GM12878 (cell line): ENCODE measurements at regions not wholly inside any gene's neighbourhood (a gene's known extent, or its start where the extent isn't known, plus 50 kb on each side); places are given as distances from the start of the nearest gene placed in this dataset.

Experiments
- ATAC-seq: fragments of 200-7000 bp; cut with Tn5 transposase; 3 replicates; pipeline ENCODE4 v1.9.1; 2020; ENCODE audit warnings: mild to moderate bottlenecking, moderate library complexity
- BruUV-seq: library from RNA; stranded (reverse); fragments of 400-500 nt; replicated peaks from 2 replicates; lab custom pipeline; 2021; lab: Mats Ljungman, UMichigan
- CTCF ChIA-PET: fragments of 300-600 bp; sonication (Branson Sonifier 250); formaldehyde crosslinking; extraction: SDS; loops from one replicate; lab custom pipeline; 2021; ENCODE audit warnings: inconsistent platforms; lab: Yijun Ruan, JAX
- POLR2A ChIA-PET: fragments of 350-600 bp; formaldehyde crosslinking; extraction: SDS; loops from one replicate; lab custom pipeline; 2021; ENCODE audit warnings: inconsistent platforms; lab: Charles Lee
- RAD21 ChIA-PET: fragments of 300-600 bp; sonication (Branson Sonifier 250); formaldehyde crosslinking; loops from one replicate; lab custom pipeline; 2023; ENCODE audit warnings: antibody characterized with exemption; ENCODE audit not compliant: unreplicated experiment; lab: Charles Lee
- SMC1A ChIA-PET: fragments of 300-600 bp; sonication (Branson Sonifier 250); formaldehyde crosslinking; loops from one replicate; lab custom pipeline; 2023; ENCODE audit not compliant: unreplicated experiment, uncharacterized antibody; lab: Charles Lee
- DNase-seq: peaks from one replicate; pipeline ENCODE4 v3.0.0-alpha.2; 2011; ENCODE audit warnings: low read depth, low spot score
- FAIRE-seq: peaks from 3 replicates; lab custom pipeline; 2011; peaks lifted over from hg19 to GRCh38; lab: Jason Lieb, UNC
- H2AFZ ChIP-seq: 2 replicates; pipeline ENCODE4 v1.6.0; 2011; ENCODE audit warnings: low read depth, low read length, control low read depth; ENCODE audit not compliant: control insufficient read depth
- H3K27ac ChIP-seq: 2 replicates; pipeline ENCODE4 v1.5.1; 2011; ENCODE audit warnings: control low read depth; ENCODE audit not compliant: control insufficient read depth, insufficient read depth
- H3K27me3 ChIP-seq, 2 experiments: replicated peaks in 1 of 2; 2 replicates each; pipeline versions ENCODE4 v1.6.0 to v1.6.1; 2011; ENCODE audit warnings: low read length in 1 of 2; ENCODE audit not compliant: control insufficient read depth in 2 of 2, insufficient read depth in 2 of 2
- H3K36me3 ChIP-seq, 2 experiments: 2 replicates each; pipeline ENCODE4 v1.5.1; 2011; ENCODE audit warnings: low read length in 1 of 2; ENCODE audit not compliant: control insufficient read depth in 2 of 2, insufficient read depth in 2 of 2
- H3K4me1 ChIP-seq: 2 replicates; pipeline ENCODE4 v1.6.1; 2011; ENCODE audit warnings: mild to moderate bottlenecking, low read length, moderate library complexity, mixed read lengths; ENCODE audit not compliant: control insufficient read depth, insufficient read depth
- H3K4me2 ChIP-seq: 2 replicates; pipeline ENCODE4 v1.6.0; 2011; ENCODE audit warnings: control low read depth; ENCODE audit not compliant: control insufficient read depth, insufficient read depth
- H3K4me3 ChIP-seq: fragments of 200-600 bp; sonication (generic); 2 replicates; pipeline ENCODE4 v1.5.1; 2016
- H3K79me2 ChIP-seq: 2 replicates; pipeline ENCODE4 v1.6.0; 2011; ENCODE audit warnings: low read length; ENCODE audit not compliant: control insufficient read depth, insufficient read depth
- H3K9ac ChIP-seq: 2 replicates; pipeline ENCODE4 v1.8.0; 2011; ENCODE audit warnings: low read length, control low read depth, mixed read lengths; ENCODE audit not compliant: control insufficient read depth, insufficient read depth
- H3K9me3 ChIP-seq: replicated peaks from 3 replicates; pipeline ENCODE4 v1.5.1; 2011; ENCODE audit warnings: mild to moderate bottlenecking, low read length; ENCODE audit not compliant: control insufficient read depth, insufficient read depth
- H4K20me1 ChIP-seq: 2 replicates; pipeline ENCODE4 v1.6.0; 2011; ENCODE audit not compliant: control insufficient read depth, insufficient read depth
- ATF7 ChIP-seq: fragments of 450-650 bp; IDR thresholded peaks from 2 replicates; pipeline ENCODE4 v1.6.1; 2016; ENCODE audit warnings: low read depth, mild to moderate bottlenecking
- BHLHE40 ChIP-seq, 2 experiments: fragments of 450-650 bp in 1 of 2; IDR thresholded peaks; 2 replicates each; pipeline ENCODE4 v1.6.1; 2011 to 2017; ENCODE audit warnings: low read depth in 2 of 2, borderline replicate concordance in 1 of 2, improper control_type of control experiment in 1 of 2, low read length in 1 of 2, mild to moderate bottlenecking in 1 of 2
- FOXK2 ChIP-seq: fragments of 450-650 bp; IDR thresholded peaks from 2 replicates; pipeline ENCODE4 v1.6.1; 2017; ENCODE audit warnings: mild to moderate bottlenecking, moderate library complexity
- HCFC1 ChIP-seq: fragments of 150-350 bp; IDR thresholded peaks from 2 replicates; pipeline ENCODE4 v1.6.1; 2014; ENCODE audit warnings: low read length
- NR2F1 ChIP-seq: fragments of 450-650 bp; conservative IDR thresholded peaks from 2 replicates; pipeline ENCODE4 v1.6.1; 2017; ENCODE audit warnings: mild to moderate bottlenecking
- POLR2A ChIP-seq: IDR thresholded peaks from 2 replicates; pipeline ENCODE4 v1.6.1; 2011; ENCODE audit warnings: low read depth, mild to moderate bottlenecking, low read length
- SIN3A ChIP-seq: IDR thresholded peaks from 2 replicates; pipeline ENCODE4 v1.6.1; 2012; ENCODE audit warnings: low read depth, low read length, improper control_type of control experiment
- SMARCA5 ChIP-seq: fragments of 450-650 bp; IDR thresholded peaks from 2 replicates; pipeline ENCODE4 v1.6.1; 2017; ENCODE audit warnings: mild to moderate bottlenecking
- SPI1 ChIP-seq: IDR thresholded peaks from 2 replicates; pipeline ENCODE4 v1.6.1; 2011; ENCODE audit warnings: low read depth, mild to moderate bottlenecking, low read length, moderate library complexity, borderline replicate concordance; ENCODE audit not compliant: insufficient read depth
- TBL1XR1 ChIP-seq: IDR thresholded peaks from 2 replicates; pipeline ENCODE4 v1.6.1; 2012; ENCODE audit warnings: low read depth, low read length, improper control_type of control experiment
- ZBTB4 ChIP-seq: fragments of 450-650 bp; formaldehyde crosslinking; IDR thresholded peaks from 2 replicates; pipeline ENCODE4 v1.4.0; 2022; ENCODE audit warnings: mild to moderate bottlenecking, moderate library complexity
- ZNF592 ChIP-seq: fragments of 450-650 bp; IDR thresholded peaks from 2 replicates; pipeline ENCODE4 v1.6.1; 2017; ENCODE audit warnings: mild to moderate bottlenecking, moderate library complexity
- WGBS: methylation state at CpG from one replicate; pipeline ENCODE4 v1.1.6; 2016; ENCODE audit warnings: low lambda C conversion rate; ENCODE audit not compliant: insufficient replicate concordance, insufficient coverage; ENCODE audit errors: missing lambda C conversion rate; 5-methylcytosine and 5-hydroxymethylcytosine counted together
- in situ Hi-C: fragments of 300-500 bp; cut with MboI; formaldehyde crosslinking; loops from 9 replicates; pipeline ENCODE4 v1.14.3; 2018; ENCODE audit warnings: mixed read lengths
- intact Hi-C: fragments of 100-400 bp; cut with micrococcal nuclease; formaldehyde crosslinking; loops from one replicate; pipeline ENCODE4 v1.14.2; 2022; ENCODE audit not compliant: unreplicated experiment
- TF ChIP-seq, protein P1 (sequence below): IDR thresholded peaks from 2 replicates; pipeline ENCODE4 v1.6.1; 2012; ENCODE audit warnings: mild to moderate bottlenecking, low read depth, low read length

GRCh38 chr2:145635706-145636427 is 1115.9 kb upstream of the ZEB2 start (continued):
- TF ChIP-seq NR2F1: no peak

DNA sequence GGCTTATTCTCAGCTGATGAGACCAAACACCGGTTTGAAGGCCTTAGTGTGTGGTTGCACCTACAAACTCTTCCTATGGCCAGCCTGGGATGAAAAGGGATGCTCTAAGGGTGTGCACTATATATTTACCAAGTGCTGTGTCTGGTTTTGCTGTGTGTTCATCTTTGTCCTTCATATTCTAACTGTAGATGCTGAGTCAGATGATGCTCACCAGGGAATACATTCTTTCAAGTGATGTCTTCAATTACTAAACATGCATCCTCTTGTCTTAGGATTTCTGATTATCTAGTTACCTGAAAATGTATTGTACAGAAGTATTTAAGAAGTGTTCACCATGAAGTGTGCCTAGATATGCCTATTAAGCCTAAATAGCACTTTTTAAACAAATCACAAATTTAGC is 1111.6 kb upstream of the ZEB2 start:
- Histone ChIP-seq H3K27ac (no peak overlapping the region), H3K4me3 (no peak overlapping the region), H3K9me3 (no peaks in the 10 kb centered on the region), H3K4me2 (no peak overlapping the region), H3K4me1 (no peaks in the 10 kb centered on the region), H3K36me3 (no peaks in the 10 kb centered on the region), H3K9ac (no peak overlapping the region), H3K79me2 (no peaks in the 10 kb centered on the region), H4K20me1 (no peaks in the 10 kb centered on the region), H2AFZ (no peak overlapping the region), H3K27me3 (no peaks in the 10 kb centered on the region)
- DNase-seq (no peak), FAIRE-seq (no peak), ATAC-seq (no peak)
- intact Hi-C loops: no loop called here
- no TSS peak for BruUV-seq
- ChIA-PET POLR2A (no interaction called here), CTCF (no interaction called here), RAD21 (no interaction called here), SMC1A (no interaction called here)
- WGBS: 89% methylated on average over 1 of the region's 1 CpG
- in situ Hi-C loops: no loop called here
- TF ChIP-seq SIN3A (no peak), BHLHE40 (IDR thresholded peaks at IDR 0.05; ENCODE audit: borderline replicate concordance in 1 of 2, low read depth in 2 of 2, low read length in 1 of 2) (no peak), POLR2A (no peak), FOXK2 (no peak), TBL1XR1 (no peak), HCFC1 (no peak), ATF7 (no peak), ZNF592 (no peak), SPI1 (no peak), SMARCA5 (no peak), ZBTB4 (CRISPR knock-in tag) (no peak)
- TF ChIP-seq, protein P1, sequence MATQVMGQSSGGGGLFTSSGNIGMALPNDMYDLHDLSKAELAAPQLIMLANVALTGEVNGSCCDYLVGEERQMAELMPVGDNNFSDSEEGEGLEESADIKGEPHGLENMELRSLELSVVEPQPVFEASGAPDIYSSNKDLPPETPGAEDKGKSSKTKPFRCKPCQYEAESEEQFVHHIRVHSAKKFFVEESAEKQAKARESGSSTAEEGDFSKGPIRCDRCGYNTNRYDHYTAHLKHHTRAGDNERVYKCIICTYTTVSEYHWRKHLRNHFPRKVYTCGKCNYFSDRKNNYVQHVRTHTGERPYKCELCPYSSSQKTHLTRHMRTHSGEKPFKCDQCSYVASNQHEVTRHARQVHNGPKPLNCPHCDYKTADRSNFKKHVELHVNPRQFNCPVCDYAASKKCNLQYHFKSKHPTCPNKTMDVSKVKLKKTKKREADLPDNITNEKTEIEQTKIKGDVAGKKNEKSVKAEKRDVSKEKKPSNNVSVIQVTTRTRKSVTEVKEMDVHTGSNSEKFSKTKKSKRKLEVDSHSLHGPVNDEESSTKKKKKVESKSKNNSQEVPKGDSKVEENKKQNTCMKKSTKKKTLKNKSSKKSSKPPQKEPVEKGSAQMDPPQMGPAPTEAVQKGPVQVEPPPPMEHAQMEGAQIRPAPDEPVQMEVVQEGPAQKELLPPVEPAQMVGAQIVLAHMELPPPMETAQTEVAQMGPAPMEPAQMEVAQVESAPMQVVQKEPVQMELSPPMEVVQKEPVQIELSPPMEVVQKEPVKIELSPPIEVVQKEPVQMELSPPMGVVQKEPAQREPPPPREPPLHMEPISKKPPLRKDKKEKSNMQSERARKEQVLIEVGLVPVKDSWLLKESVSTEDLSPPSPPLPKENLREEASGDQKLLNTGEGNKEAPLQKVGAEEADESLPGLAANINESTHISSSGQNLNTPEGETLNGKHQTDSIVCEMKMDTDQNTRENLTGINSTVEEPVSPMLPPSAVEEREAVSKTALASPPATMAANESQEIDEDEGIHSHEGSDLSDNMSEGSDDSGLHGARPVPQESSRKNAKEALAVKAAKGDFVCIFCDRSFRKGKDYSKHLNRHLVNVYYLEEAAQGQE: no peak
